MM.1S (cell line): ENCODE measurements at regions not wholly inside any gene's neighbourhood (a gene's known extent, or its start where the extent isn't known, plus 50 kb on each side); places are given as distances from the start of the nearest gene placed in this dataset.
A peak's percentile ranks its signal among the peaks of the same experiment; 100 is the strongest.

Experiments used
- DNase-seq: peaks from one replicate; pipeline ENCODE4 v3.0.0-alpha.2; 2015
- H2AFZ ChIP-seq: fragments of 300-600 bp; sonication (generic); 2 replicates; pipeline ENCODE4 v1.6.0; 2016; ENCODE audit warnings: antibody characterized with exemption, low read length
- H3F3A ChIP-seq: fragments of 300-600 bp; sonication (generic); 2 replicates; pipeline ENCODE4 v1.6.1; 2016; ENCODE audit warnings: mild to moderate bottlenecking, antibody characterized with exemption, low read length, moderate library complexity, mixed read lengths; ENCODE audit not compliant: insufficient read depth
- H3K27ac ChIP-seq: fragments of 300-600 bp; sonication (generic); 2 replicates; pipeline ENCODE4 v1.5.1; 2016; ENCODE audit warnings: mild to moderate bottlenecking, low read length
- H3K27me3 ChIP-seq: fragments of 300-600 bp; sonication (generic); replicated peaks from 2 replicates; pipeline ENCODE4 v1.6.0; 2016; ENCODE audit warnings: low read length; ENCODE audit not compliant: insufficient read depth
- H3K36me3 ChIP-seq: fragments of 300-600 bp; sonication (generic); replicated peaks from 2 replicates; pipeline ENCODE4 v1.6.1; 2016; ENCODE audit warnings: mild to moderate bottlenecking, low read length, mixed read lengths; ENCODE audit not compliant: insufficient read depth
- H3K4me1 ChIP-seq: fragments of 300-600 bp; sonication (generic); 2 replicates; pipeline ENCODE4 v1.6.1; 2016; ENCODE audit warnings: low read length, mixed read lengths
- H3K4me2 ChIP-seq: fragments of 300-600 bp; sonication (generic); 2 replicates; pipeline ENCODE4 v1.6.0; 2016; ENCODE audit warnings: low read depth, low read length
- H3K4me3 ChIP-seq: fragments of 300-600 bp; sonication (generic); 2 replicates; pipeline ENCODE4 v1.5.1; 2016; ENCODE audit warnings: low read length, mixed read lengths
- H3K79me2 ChIP-seq: fragments of 300-600 bp; sonication (generic); 2 replicates; pipeline ENCODE4 v1.6.1; 2016; ENCODE audit warnings: mixed run types, low read length, mixed read lengths
- H3K9ac ChIP-seq: fragments of 300-600 bp; sonication (generic); 2 replicates; pipeline ENCODE4 v1.6.1; 2016; ENCODE audit warnings: low read length, mixed read lengths
- H3K9me2 ChIP-seq: fragments of 300-600 bp; sonication (generic); replicated peaks from 2 replicates; pipeline ENCODE4 v1.6.1; 2016; ENCODE audit warnings: mild to moderate bottlenecking, low read length, mixed read lengths; ENCODE audit not compliant: insufficient read depth
- H3K9me3 ChIP-seq: fragments of 300-600 bp; sonication (generic); replicated peaks from 2 replicates; pipeline ENCODE4 v1.6.1; 2016; ENCODE audit warnings: mild to moderate bottlenecking, low read length, mixed read lengths; ENCODE audit not compliant: insufficient read depth
- H4K20me1 ChIP-seq: fragments of 300-600 bp; sonication (generic); 2 replicates; pipeline ENCODE4 v1.6.1; 2016; ENCODE audit warnings: mild to moderate bottlenecking, low read length, moderate library complexity, mixed read lengths; ENCODE audit not compliant: insufficient read depth
- CTCF ChIP-seq: fragments of 300-600 bp; sonication (generic); IDR thresholded peaks from 2 replicates; pipeline ENCODE4 v1.5.1; 2016; ENCODE audit warnings: antibody characterized with exemption, low read length, mixed read lengths
- EZH2 ChIP-seq: fragments of 300-600 bp; sonication (generic); optimal IDR thresholded peaks from 2 replicates; pipeline ENCODE3; 2017; ENCODE audit warnings: low read depth, mild to moderate bottlenecking, antibody characterized with exemption, low read length, mixed read lengths
- EZH2phosphoT487 ChIP-seq: fragments of 300-600 bp; sonication (generic); IDR thresholded peaks from 2 replicates; pipeline ENCODE4 v1.6.1; 2018; ENCODE audit warnings: antibody characterized with exemption, low read length

- H3K79me2 ChIP-seq: no peaks in the 10 kb centered on the region
- no peaks in the 10 kb centered on the region for H3F3A ChIP-seq
- no peaks in the 10 kb centered on the region for H3K27me3 ChIP-seq
- no peaks in the 10 kb centered on the region for H4K20me1 ChIP-seq
- H3K36me3 ChIP-seq: no peaks in the 10 kb centered on the region
- no peak overlapping the region for H3K4me2 ChIP-seq
- no peak for DNase-seq
- no peaks in the 10 kb centered on the region for H3K9me2 ChIP-seq
- H3K9me3 ChIP-seq: no peaks in the 10 kb centered on the region
- no peak overlapping the region for H3K9ac ChIP-seq
- no peaks in the 10 kb centered on the region for H3K4me1 ChIP-seq
- H3K27ac ChIP-seq: no peak overlapping the region
- H3K4me3 ChIP-seq: no peak overlapping the region
- TF ChIP-seq EZH2phosphoT487 (no peak), CTCF (peak; percentile 28; the same call in 1 of the 2 replicates)
- H2AFZ ChIP-seq: no peak overlapping the region
Measured at GRCh38 chr4:154686838-154687237, 57.0 kb upstream of the LRAT start.

- H3K9ac ChIP-seq: no peak overlapping the region
- TF ChIP-seq CTCF (no peak), EZH2phosphoT487 (no peak), EZH2 (no peak)
- H3K27ac ChIP-seq: no peak overlapping the region
- H2AFZ ChIP-seq: no peak overlapping the region
- no peaks in the 10 kb centered on the region for H3K79me2 ChIP-seq
- no peaks in the 10 kb centered on the region for H3K9me2 ChIP-seq
- no peaks in the 10 kb centered on the region for H4K20me1 ChIP-seq
- H3K9me3 ChIP-seq: no peaks in the 10 kb centered on the region
- no peak for DNase-seq
- H3K4me2 ChIP-seq: no peak overlapping the region
- no peak overlapping the region for H3K4me3 ChIP-seq
- H3F3A ChIP-seq: no peaks in the 10 kb centered on the region
- H3K36me3 ChIP-seq: no peaks in the 10 kb centered on the region
- no peaks in the 10 kb centered on the region for H3K4me1 ChIP-seq
- H3K27me3 ChIP-seq: no peaks in the 10 kb centered on the region
Measured at GRCh38 chr4:154687840-154688239, 56.0 kb upstream of the LRAT start.

DNA sequence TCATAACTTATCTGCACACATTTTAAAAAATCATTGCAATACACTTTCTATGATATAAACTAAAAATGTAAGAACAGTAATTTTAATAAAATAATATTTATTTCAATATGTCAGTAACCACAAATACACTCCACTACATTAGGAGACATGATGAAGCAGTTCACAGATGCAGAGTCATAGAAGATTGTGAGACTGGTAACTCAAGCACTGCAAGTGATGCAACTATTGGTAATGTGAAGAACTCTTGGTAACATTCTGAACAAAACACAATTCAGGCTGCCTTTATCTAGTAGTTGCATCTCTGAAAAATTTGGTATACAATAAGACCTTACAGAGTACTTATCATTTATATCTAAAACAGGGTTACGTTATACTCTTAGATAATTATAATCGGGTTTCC lies 52.6 kb upstream of the LRAT start:
- no peaks in the 10 kb centered on the region for H4K20me1 ChIP-seq
- no peak for DNase-seq
- H3K36me3 ChIP-seq: no peaks in the 10 kb centered on the region
- no peak overlapping the region for H2AFZ ChIP-seq
- TF ChIP-seq EZH2phosphoT487 (no peak), EZH2 (no peak), CTCF (no peak)
- no peak overlapping the region for H3K27ac ChIP-seq
- no peaks in the 10 kb centered on the region for H3K27me3 ChIP-seq
- no peak overlapping the region for H3K4me3 ChIP-seq
- no peak overlapping the region for H3K4me2 ChIP-seq
- no peaks in the 10 kb centered on the region for H3F3A ChIP-seq
- H3K4me1 ChIP-seq: no peaks in the 10 kb centered on the region
- no peaks in the 10 kb centered on the region for H3K9me3 ChIP-seq
- H3K79me2 ChIP-seq: no peaks in the 10 kb centered on the region
- no peak overlapping the region for H3K9ac ChIP-seq
- no peaks in the 10 kb centered on the region for H3K9me2 ChIP-seq

DNA sequence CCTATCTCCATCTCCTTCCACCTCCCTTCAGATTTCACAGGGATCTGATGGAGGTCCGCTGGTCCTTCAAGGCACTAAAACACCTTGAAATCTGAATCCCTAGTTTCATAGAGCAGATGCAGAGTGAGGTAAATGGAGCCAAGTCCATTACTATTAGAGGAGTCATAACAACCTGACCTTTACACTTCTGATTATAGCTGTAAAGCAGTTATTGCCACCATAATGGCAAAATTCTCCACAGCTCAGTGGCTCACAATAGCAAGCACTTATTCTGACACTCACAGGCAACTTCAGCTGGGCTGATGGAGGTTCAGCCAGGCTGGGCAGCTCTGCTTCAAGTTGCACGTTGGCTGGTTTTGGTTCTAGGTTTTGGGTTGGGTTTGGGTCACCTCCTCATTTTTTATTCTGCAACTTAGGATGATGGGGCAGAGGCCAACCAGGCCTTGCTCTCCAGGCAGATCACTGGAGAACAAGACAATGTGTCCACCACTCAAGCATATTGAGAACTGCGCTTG lies 51.4 kb upstream of the LRAT start:
- no peak overlapping the region for H2AFZ ChIP-seq
- no peaks in the 10 kb centered on the region for H4K20me1 ChIP-seq
- H3K9me2 ChIP-seq: no peaks in the 10 kb centered on the region
- no peaks in the 10 kb centered on the region for H3K9me3 ChIP-seq
- H3K4me3 ChIP-seq: no peak overlapping the region
- TF ChIP-seq EZH2phosphoT487 (no peak), EZH2 (no peak)
- DNase-seq: no peak
- no peak overlapping the region for H3K27ac ChIP-seq
- no peak overlapping the region for H3K4me2 ChIP-seq
- no peak overlapping the region for H3K9ac ChIP-seq
- no peaks in the 10 kb centered on the region for H3K79me2 ChIP-seq
- no peaks in the 10 kb centered on the region for H3K27me3 ChIP-seq
- no peaks in the 10 kb centered on the region for H3K36me3 ChIP-seq
- no peaks in the 10 kb centered on the region for H3F3A ChIP-seq
- H3K4me1 ChIP-seq: no peaks in the 10 kb centered on the region
